Uterus (tissue), 2 donors: ENCODE measurements at regions not wholly inside any gene's neighbourhood (a gene's known extent, or its start where the extent isn't known, plus 50 kb on each side); places are given as distances from the start of the nearest gene placed in this dataset.

Source experiments
- CTCF ChIP-seq, 4 experiments: fragments of 200-600 bp in 2 of 4; fragments of 450-650 bp in 2 of 4; sonication (generic) in 2 of 4; IDR thresholded peaks; one replicate each; pipeline ENCODE4 v1.5.1; 2016 to 2019; ENCODE audit warnings: antibody characterized with exemption in 4 of 4, mild to moderate bottlenecking in 2 of 4, moderate library complexity in 1 of 4
- POLR2A ChIP-seq, 2 donors: fragments of 450-650 bp; IDR thresholded peaks; one replicate each; pipeline ENCODE4 v1.6.1; 2016; ENCODE audit warnings: antibody characterized with exemption in 2 of 2, mild to moderate bottlenecking in 1 of 2, moderate library complexity in 1 of 2

- TF ChIP-seq POLR2A (IDR thresholded peaks at IDR 0.05) (no peak), CTCF (IDR thresholded peaks at IDR 0.05) (no peak)
Measured at GRCh38 chrX:131607792-131608369, 64.0 kb downstream of the OR13H1 start.
